NCI-H1048 (cell line): ENCODE measurements at regions not wholly inside any gene's neighbourhood (a gene's known extent, or its start where the extent isn't known, plus 50 kb on each side); places are given as distances from the start of the nearest gene placed in this dataset.

Experiments
- DNase-seq: peaks from one replicate; lab custom pipeline; 2025; lab: John Stamatoyannopoulos, UW

DNA sequence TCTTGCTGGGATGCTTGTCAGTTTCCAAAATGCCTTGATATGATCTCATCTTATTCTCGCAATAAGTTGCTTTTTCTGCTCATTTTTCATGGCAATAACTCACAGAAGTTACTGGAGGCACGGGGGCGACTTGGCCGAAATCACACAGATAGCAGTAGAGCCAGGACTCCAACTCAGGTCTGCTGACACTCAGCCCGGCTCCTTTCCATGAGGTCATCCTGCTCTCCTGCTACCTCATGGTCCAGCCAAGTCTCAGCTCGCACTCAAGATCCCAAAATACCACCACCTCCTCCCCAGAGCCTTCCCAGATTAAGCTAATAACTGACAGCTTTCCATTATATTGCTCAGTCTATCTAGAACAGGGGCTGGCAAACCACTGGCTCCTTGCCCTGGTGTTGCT, 269.5 kb downstream of the MAP2K4 start:
- DNase-seq = no peak

DNA sequence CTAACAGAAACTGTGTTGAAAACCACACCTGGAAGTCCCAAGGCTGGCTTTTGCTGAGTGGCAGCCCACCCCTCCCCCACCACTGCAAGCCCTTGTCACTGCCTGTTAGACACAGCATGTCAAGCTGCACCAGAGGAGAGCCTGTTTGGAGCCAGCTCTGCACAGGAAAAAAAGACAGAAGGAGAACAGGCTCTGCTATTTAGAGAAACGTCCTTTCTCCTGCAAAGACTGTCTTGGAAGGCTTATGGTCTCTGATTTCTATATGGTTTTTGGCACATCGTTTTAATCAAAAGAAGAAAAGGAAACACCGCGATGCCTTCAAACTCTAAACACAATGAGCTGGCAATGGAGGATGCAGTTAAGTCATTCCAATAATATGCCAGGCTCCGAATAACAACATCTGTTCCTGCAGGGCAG, 275.5 kb downstream of the MAP2K4 start:
- DNase-seq = no peak

DNA sequence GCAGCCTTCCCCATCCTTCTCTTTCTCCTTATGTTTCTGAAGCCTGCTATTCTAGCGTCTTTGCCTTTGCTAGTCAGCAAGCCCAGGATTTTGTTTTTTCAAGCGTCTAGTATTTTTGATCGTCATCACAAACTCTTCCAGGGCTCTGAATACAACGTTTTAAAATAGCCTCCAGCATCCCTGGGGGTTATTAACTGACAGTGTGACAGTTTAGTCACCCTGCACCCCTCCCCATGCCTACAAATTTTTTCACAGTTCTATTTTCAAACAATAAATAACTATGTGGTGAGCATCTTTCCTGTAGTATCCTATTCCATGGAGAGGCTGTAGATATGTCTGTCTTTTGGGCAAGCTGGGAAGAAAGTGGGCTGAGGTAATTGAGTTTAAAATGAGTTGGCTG, 280.9 kb downstream of the MAP2K4 start:
- DNase-seq = no peak

DNA sequence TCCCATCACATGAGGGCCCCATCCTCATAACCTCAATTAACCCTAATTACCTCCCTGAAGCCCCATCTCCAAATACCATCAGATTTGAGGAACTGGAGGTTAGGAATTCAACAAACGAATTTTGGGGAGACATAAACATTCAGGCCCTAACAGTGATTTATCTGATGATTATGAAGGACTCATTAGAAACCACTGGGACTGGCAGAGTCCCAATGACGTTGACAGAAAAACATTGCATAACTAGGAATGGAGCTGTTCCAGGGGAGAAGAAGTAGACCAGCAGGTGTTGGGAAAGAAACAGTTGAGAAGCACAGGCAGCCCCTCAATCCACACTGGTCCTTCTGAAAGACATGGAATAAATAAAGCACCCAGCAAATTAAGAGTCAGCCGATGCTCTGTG, 282.0 kb downstream of the MAP2K4 start:
- DNase-seq = no peak

DNA sequence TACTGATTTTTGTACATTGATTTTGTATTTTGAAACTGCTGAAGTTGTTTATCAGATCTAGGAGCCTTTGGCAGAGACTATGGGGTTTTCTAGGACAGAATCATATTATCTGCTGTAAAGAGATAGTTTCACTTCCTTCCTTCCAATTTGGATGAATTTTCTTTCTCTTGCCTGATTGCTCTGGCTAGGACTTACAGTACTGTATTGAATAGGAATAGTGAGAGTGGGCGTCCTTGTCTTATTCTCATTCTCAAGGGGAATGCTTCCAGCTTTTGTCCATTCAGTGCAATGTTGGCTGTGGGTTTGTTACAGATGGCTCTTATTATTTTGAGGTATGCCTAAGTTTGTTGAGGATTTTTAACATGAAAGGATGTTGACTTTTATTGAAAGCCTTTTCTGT, 290.1 kb downstream of the MAP2K4 start:
- DNase-seq = no peak

DNA sequence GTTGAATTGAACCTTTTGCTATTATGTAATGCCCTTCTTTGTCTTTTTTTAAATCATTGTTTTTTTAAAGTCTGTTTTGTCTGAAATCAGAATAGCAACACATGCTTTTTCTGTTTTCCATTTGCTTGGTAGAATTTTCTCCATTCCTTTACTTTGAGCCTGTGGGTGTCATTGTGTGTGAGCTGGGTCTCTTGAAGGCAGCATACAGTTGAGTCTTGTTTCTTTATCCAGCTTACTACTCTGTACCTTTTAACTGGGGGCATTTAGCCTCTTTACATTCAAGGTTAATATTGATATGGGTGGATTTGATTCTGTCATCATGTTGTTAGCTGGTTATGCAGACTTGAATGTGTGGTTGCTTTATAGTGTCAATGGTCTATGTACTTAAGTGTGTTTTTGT, 292.0 kb downstream of the MAP2K4 start:
- DNase-seq = no peak

DNA sequence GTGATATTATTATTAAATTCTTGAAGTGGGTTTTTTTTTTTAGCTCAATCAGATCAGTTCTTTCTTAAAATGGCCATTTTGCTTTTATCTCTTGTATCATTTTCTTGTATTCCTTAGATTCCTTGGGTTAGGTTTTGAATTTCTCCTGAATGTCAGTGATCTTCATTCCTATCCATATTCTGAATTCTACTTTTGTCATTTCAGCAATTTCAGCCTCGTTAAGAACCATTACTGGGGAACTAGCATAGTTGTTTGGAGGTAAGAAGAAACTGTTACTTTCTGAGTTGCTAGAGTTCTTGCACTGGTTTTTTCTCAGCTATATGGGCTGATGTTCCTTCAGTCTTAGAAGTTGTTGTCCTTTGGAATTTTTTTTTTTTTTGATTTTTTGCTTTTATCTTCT, 293.1 kb downstream of the MAP2K4 start:
- DNase-seq = no peak

DNA sequence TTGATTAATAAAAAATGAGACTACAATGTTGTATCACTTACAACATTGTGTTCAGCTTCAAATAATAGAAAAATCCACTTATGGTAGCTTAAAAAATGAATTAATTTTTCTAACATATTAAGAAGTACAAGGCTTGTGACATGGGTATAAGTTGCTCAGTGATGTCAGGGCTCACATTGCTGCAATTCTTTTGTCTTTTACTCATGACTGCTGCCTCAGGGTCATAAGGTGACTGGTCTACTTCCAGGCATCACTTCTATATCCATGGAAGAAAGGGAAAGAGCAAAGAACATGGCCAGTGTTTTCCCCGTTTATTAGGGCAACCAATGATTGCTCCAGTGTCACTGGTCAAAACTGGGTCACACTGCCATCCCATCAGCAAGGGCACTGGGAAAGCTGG, 295.3 kb downstream of the MAP2K4 start:
- DNase-seq = no peak

DNA sequence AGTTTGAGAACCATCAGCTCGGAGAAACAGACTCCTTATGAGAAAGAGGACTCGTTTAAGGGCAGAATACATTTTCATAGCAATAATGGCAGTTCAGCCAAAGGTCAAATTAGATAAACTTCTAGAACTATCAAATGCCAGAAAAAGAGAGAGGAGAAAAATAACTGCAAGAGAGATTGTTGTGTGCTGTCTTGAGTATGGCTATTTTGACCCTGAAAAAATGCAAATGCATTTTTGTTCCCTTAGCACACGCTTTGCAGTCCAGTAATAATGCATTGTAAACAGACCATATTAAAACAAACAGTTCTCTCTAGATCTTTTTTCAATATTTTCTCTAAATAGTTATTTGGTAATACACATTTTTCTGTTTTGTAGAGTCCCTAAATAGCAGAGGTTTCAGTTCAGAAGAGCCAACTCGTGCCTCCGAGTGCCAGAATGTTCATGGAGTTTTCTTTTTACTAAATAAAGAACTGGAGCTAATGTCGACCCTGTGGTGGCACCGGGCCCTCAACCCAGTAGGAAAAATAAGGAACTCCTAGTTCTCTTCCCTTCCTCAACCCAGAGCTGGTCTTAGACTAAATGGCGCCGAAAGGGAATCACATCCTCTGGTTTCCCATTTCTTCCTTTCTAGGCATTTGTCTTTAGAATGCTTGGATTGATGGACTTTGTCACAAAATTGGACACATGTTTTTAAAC, 298.0 kb downstream of the MAP2K4 start:
- no peak for DNase-seq

DNA sequence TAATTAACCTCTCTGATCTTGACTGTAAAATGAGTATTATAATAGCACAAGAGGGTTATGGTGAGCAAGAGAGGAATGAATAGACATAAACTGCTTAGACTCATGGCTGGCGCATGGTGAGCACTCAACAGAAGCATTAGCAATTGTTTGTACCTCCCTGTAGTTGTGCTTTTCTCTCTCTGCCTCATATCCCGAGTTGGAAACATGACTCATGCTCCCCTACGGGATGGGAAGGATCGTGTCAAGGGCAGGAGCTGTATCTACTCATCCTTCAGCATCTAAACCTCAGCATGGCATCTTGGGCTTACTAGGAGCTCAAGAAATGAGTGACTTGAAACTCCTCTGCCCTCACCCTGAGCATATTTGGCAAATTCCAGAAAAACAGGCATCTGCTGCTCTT, 299.6 kb downstream of the MAP2K4 start:
- no peak for DNase-seq

DNA sequence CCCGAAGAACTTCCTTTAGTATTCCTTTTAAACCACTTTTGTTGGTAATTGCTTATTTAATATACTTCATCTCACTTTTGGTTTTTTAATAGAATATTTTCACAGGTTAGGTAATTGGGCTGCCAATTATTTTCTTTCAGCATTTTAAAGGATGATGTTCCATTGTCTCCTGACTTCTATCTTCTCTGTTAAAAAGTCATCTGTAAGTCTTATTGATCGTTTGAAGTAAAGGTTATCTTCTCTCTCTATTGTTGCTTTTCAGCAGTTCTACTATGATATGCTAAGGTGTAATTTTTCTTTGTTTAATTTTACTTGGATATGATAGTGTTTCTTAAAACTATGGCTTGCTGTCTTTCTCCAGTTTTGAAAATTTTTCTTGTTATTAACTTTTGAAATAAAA, 307.5 kb downstream of the MAP2K4 start:
- DNase-seq = no peak

DNA sequence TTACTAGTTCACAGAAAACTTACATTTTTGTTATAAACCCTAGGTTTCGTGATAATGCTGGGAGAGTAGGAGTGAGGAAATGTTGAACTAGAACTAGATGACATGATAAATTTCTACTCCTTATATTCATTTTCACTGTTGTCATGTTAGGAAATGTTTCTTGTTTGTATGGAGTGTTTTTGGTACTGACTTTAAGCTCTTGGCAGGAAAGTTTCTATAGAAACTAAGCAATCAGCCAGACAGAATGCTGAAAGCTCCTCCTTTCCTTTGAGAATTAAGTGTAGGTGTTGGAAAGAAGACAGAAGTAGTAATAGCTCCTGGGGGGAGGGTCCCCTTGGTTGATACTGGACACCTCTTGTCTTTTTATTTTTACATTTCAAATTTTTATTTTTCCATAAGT, 309.8 kb downstream of the MAP2K4 start:
- DNase-seq = no peak

DNA sequence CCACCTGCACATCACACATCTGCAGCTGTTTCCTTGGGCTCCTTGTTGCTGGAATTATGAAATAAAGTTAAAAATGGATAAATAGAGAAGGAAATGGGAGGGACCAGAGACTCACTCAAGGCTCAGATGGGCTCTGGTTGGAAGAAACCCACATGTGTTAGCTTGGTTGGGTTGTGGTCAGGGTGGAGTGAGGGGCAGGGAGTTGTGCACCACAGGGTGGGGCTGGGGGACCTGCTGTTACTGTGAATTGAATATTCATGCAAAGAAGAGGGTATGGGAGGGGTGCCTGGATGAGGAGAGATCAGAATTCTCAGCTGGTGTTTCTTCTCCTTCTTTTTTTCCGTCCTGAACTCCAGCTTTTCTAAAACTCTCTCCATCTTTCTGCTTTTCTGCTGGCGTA, 320.7 kb downstream of the MAP2K4 start:
- no peak for DNase-seq

DNA sequence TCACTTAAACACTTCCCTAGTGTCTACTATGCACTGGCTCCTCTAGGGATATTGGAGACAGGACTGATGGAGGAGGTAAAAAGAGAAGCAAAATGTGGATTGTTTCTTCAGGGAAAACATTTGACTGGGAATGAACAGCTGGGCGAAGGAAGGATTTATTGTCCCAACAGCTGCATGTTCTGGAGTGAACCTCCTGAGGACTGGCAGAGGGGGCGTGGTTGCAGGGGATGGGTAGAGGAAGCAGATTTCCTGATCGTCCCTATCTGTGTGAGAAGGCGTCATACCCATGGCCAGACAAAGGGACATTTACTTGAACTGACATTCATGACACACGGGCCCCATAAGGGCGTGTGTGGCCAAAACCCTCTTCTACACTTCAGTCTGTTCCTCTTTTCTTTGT, 321.5 kb downstream of the MAP2K4 start:
- DNase-seq = no peak

DNA sequence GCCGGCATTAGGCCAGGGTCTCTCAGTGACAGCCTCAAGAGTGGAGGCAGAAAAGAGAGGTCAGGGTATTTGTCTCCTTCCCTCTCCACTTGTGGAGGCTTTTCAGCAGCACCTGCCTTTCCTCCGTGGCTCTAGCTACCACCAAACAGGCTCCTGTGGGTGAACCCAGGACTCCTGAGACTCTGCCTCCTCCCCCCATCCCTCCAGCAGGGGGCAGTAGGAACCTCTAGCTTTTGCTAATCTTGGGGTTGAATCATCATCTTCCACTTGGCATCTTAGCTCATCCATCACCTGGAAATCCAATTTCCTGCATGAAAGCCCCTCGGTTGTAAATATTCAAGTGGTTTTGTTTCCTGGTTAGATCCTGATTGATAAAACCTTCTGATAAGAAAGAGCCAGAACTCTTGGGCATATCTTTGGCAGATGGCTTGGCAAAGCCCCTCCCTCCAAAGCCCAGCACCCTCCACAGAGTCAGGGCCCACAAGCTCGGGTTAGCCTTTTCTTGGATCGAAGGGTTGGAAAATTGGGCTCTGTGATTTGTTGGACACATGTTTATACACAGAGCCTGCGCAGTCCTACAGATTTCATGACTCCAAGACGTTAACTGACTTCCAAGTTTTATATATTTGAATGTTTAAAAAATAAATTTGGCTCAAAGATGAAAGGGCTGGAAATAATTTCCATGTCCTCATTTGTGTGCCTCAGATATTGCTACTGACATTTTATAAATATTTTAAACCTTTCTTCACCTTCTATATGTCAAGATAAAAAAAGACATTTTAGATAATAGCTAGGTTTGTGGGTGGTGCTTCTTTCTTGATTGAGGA, 322.1 kb downstream of the MAP2K4 start:
- DNase-seq = peak; percentile 2

DNA sequence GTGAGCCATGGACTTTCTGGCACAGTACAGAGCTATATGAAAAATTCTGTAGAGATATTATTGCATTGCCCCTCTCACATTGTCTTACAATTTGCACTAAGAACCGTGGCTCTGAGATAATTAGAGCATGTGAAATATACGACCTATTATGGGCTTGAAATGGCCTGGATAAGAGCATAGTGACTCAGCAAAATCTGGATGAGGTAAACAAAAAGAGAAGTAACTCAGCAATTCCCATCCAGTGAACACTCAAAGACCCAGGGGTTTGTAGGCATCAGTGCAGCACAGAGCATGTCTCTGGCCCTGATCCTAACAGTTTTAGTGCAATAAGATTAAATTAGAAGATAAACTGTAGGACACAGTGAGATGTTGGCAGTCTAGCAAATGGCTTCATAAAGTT, 317.2 kb upstream of the MYOCD start:
- no peak for DNase-seq

DNA sequence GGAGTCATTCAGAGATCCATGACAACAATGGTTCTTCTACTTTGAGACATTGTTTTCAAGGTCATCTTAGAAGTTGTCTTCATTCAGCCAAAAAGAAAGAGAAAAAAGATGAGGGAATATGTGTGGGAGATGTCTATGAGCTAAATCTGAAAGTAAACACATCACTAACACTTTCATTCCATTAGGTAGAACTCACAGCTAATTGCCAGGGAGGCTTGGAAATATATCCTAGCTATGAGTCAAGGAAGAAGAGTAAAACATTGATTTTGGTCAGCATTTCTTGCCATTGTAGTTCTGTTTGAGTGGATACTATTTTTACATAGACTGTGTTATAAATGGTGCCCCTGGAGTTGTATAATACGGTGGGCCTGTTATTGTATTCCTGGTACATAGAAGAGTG, 316.4 kb upstream of the MYOCD start:
- DNase-seq = no peak

DNA sequence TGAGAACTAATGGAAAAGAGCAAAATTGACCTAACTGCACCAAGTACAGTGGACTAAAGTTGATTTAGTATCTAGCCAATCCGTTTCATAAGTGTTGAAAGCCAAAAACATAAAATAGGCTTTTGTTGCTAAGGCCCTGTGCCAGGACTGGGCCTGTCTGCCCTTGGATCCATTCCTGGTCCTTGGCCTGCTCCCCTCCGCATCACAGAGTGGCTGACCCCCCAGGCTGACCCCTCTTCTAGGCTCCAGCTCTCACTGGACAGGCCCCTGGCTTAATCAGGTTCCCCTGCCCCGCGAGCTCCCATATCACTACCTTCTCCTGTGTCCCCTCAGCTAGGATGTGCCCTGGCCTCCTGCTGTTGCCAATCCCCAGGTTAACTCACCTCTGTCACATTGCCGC, 313.6 kb upstream of the MYOCD start:
- DNase-seq = no peak

DNA sequence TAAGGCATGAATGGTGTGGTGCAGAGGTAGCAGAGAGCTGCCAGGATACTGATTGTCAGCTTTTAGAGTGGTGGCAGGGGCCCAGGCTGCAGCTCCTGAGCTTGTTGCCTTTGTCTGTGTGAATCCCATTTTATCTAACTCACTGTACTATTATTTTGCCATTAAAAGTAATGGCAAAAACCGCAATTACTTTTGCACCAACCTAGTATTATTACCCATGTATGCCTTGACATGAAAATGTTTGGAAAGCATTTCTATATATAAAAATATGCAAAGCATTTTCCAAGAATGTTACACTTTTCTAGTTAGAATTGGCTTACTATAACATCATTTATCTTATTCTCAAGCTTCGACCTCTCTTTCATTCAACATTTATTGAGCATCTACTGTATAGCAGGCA, 308.1 kb upstream of the MYOCD start:
- no peak for DNase-seq

DNA sequence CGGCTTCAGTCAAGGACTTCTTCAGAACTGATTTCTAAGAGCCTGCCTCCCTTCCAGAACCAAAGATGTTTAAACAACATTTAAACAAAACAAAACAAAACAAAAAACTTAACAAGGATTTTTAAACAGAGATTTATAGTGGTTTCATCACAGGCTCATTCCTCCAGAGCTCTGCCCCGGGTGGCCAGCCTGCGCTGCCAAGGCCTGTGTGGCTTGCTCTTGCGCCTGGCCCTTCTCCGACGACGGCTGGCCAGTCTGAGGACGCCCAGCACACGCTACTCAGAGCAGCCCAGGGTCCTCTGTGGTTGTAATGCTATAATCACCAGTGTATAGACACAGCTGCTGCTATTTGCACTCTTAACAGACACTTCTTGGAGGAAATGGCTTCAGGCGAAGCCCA, 307.2 kb upstream of the MYOCD start:
- DNase-seq = no peak

DNA sequence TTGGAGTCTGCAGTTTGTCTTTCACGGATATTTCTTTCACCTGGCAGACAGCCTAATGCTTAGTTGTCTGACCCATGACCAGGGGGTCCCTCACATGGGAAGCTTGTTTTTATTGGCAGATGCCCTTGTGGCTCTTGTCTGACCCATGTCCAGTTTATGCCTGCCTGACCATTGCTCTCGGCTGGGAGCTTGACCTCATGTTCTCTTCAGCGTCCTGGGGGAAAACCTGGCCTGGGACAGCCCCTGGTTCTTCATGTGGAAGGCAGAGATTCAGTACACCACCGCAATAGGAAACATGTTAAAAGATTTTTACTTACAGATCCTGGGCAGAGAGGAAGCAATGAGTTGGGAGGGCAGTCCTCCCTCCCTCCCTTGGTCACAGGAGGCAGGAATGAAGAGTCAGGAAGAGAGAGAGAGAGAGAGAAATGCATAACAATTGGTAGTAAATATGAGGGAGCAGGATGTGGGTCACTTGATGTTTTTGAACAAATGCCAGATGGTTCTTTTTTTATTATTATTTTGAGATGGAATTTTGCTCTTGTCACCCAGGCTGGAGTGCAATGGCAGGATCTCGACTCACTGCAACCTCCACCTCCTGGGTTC, 302.7 kb upstream of the MYOCD start:
- no peak for DNase-seq

DNA sequence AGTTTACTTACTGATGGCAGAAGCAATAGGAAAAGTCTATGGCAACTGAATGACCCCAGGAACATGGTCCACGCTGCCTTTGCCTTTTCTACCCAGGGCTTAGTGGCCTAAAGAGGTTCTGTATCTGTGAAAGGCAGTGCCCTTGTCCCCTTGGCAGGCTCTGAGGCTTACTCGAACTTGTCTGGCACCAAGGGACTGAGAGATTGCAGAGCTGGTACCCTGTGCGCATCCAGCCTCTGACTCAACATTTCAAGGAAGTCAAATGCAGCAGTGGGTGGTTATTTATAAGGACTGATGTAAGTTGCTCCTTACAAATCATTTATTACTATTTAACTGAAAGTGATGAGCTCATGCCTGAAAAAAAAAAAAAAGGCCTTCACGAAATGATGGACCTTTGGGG, 299.9 kb upstream of the MYOCD start:
- no peak for DNase-seq

DNA sequence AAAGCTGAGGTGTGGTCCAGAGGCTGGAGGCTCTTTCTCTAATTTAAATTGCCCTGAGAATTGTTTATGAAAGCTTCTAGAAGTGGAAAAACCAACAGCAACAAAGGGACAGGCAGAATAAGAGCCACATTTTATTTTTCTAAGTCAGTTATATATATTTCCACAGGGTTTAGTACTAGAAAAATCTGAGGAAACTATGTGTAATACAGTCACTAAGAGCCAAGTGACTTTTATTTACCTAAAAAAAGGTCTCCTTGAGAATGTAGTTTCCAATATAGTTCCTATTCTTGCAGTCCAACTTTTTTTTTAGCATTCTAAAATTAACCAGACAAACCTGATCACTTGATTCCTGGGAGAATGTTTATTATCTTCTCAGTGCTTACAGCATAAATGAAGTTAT, 296.6 kb upstream of the MYOCD start:
- no peak for DNase-seq
